ENCODE measurements at regions not wholly inside any gene's neighbourhood (a gene's known extent, or its start where the extent isn't known, plus 50 kb on each side); places are given as distances from the start of the nearest gene placed in this dataset.

DNA sequence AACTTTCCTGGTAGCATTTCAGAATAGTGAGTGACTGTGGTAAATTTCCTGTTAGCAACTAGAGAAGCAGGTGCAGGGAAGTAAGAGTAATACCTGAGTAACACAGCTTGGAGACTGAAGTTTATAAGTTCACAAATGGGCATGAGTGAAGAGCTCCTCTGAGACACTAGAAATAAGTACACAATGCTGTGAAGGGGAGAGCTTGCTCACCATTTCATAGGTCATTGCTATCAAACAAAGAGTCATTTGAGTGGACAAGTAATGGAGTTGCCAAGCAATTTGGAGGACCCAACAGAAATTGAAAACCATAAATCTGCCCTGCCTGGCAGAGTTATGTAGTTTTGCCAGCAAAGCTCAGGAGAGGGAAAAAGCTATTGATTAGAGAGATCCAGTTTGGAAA is 523.6 kb downstream of the TRAM1L1 start:
- H3K4me3 ChIP-seq (ENCODE audit: low read depth, low read length): no peak overlapping the region
- ChIA-PET CTCF (no interaction called here), POLR2A (no interaction called here)
- no peaks in the 10 kb centered on the region for H3K4me1 ChIP-seq
- no peak overlapping the region for H3K27ac Mint-ChIP-seq (ENCODE audit: unreplicated experiment)
- H3K9me3 ChIP-seq: no peaks in the 10 kb centered on the region
- H3K27me3 ChIP-seq (replicated peaks; ENCODE audit: control insufficient read depth, insufficient read depth, low read length): no peaks in the 10 kb centered on the region
- TF ChIP-seq, protein P1, sequence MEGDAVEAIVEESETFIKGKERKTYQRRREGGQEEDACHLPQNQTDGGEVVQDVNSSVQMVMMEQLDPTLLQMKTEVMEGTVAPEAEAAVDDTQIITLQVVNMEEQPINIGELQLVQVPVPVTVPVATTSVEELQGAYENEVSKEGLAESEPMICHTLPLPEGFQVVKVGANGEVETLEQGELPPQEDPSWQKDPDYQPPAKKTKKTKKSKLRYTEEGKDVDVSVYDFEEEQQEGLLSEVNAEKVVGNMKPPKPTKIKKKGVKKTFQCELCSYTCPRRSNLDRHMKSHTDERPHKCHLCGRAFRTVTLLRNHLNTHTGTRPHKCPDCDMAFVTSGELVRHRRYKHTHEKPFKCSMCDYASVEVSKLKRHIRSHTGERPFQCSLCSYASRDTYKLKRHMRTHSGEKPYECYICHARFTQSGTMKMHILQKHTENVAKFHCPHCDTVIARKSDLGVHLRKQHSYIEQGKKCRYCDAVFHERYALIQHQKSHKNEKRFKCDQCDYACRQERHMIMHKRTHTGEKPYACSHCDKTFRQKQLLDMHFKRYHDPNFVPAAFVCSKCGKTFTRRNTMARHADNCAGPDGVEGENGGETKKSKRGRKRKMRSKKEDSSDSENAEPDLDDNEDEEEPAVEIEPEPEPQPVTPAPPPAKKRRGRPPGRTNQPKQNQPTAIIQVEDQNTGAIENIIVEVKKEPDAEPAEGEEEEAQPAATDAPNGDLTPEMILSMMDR (IDR thresholded peaks at IDR 0.05; ENCODE audit: insufficient read depth in 1 of 2, low read depth in 1 of 2, low read length in 1 of 2, severe bottlenecking in 1 of 2, unreplicated experiment in 1 of 2): no peak
- H3K4me3 Mint-ChIP-seq (ENCODE audit: unreplicated experiment): no peak overlapping the region
- H3K27me3 Mint-ChIP-seq (ENCODE audit: insufficient read depth, unreplicated experiment): no peaks in the 10 kb centered on the region
- no TSS peak for BruUV-seq (replicated peaks)
- H3K36me3 ChIP-seq (ENCODE audit: control insufficient read depth, insufficient read depth, low read length): no peaks in the 10 kb centered on the region
- peaks cover 27% of the 10 kb centered on the region for H3K9me3 Mint-ChIP-seq (ENCODE audit: unreplicated experiment)
- no peaks in the 10 kb centered on the region for H3K4me1 Mint-ChIP-seq (ENCODE audit: low read depth, unreplicated experiment)
- intact Hi-C loops (cut with micrococcal nuclease; ENCODE audit: unreplicated experiment): no loop called here
- H3K36me3 Mint-ChIP-seq (ENCODE audit: insufficient read depth, unreplicated experiment): no peaks in the 10 kb centered on the region
- DNase-seq: no peak

DNA sequence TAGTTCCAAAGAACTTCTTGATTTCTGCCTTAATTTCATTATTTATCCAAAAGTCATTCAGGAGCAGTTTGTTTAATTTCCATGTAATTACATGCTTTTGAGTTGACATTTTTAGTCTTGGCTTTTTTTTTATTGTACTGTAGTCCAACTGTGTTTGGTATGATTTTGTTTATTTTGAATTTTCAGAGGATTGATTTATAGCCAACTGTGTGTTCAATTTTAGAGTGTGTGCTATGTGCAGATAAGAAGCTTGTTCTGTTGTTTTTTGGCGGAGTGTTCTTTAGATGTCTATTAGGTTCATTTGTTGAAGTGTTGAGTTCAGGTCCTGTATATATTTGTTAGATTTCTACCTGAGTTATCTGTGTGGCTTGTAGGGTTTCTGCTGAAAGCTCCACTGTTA is 533.6 kb downstream of the TRAM1L1 start:
- intact Hi-C loops (cut with micrococcal nuclease; ENCODE audit: unreplicated experiment): no loop called here
- H3K9me3 Mint-ChIP-seq (ENCODE audit: unreplicated experiment): no peaks in the 10 kb centered on the region
- no peak overlapping the region for H3K27ac Mint-ChIP-seq (ENCODE audit: unreplicated experiment)
- H3K9me3 ChIP-seq: no peaks in the 10 kb centered on the region
- no peak overlapping the region for H3K4me3 Mint-ChIP-seq (ENCODE audit: unreplicated experiment)
- H3K27me3 Mint-ChIP-seq (ENCODE audit: insufficient read depth, unreplicated experiment): peaks cover 5% of the 10 kb centered on the region
- no peaks in the 10 kb centered on the region for H3K27me3 ChIP-seq (replicated peaks; ENCODE audit: control insufficient read depth, insufficient read depth, low read length)
- POLR2A ChIA-PET: no interaction called here
- H3K36me3 Mint-ChIP-seq (ENCODE audit: insufficient read depth, unreplicated experiment): no peaks in the 10 kb centered on the region
- H3K4me1 Mint-ChIP-seq (ENCODE audit: low read depth, unreplicated experiment): no peaks in the 10 kb centered on the region
- H3K36me3 ChIP-seq (ENCODE audit: control insufficient read depth, insufficient read depth, low read length): no peaks in the 10 kb centered on the region
- TF ChIP-seq, protein P1 (IDR thresholded peaks at IDR 0.05; ENCODE audit: insufficient read depth in 1 of 2, low read depth in 1 of 2, low read length in 1 of 2, severe bottlenecking in 1 of 2, unreplicated experiment in 1 of 2): no peak
- CTCF ChIA-PET: no interaction called here
- no peak overlapping the region for H3K4me3 ChIP-seq (ENCODE audit: low read depth, low read length)
- BruUV-seq (replicated peaks): no TSS peak
- no peaks in the 10 kb centered on the region for H3K4me1 ChIP-seq
- no peak for DNase-seq

DNA sequence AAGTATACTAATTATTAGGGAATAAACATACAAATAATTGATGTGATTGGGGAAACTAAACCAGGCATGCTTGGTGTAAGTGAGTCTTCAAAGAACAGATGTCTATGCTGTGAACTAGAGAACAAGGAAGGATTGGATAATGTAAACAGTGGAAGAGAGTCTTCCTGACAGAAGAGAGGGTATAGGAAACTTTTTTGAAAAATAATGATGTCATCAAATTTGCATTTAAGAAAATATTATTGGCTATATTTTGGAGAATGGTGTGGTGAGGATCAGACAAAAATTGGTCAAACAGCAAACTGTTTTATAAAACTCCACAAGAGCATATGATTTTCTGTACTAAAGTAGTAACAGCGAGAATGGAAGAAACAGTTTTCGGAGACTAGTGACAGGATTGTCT is 537.7 kb downstream of the TRAM1L1 start:
- TF ChIP-seq, protein P1 (IDR thresholded peaks at IDR 0.05; ENCODE audit: insufficient read depth in 1 of 2, low read depth in 1 of 2, low read length in 1 of 2, severe bottlenecking in 1 of 2, unreplicated experiment in 1 of 2): no peak
- ChIA-PET CTCF (no interaction called here), POLR2A (no interaction called here)
- intact Hi-C loops (cut with micrococcal nuclease; ENCODE audit: unreplicated experiment): no loop called here
- no peaks in the 10 kb centered on the region for H3K36me3 ChIP-seq (ENCODE audit: control insufficient read depth, insufficient read depth, low read length)
- no peaks in the 10 kb centered on the region for H3K36me3 Mint-ChIP-seq (ENCODE audit: insufficient read depth, unreplicated experiment)
- no peaks in the 10 kb centered on the region for H3K4me1 ChIP-seq
- H3K9me3 ChIP-seq: no peaks in the 10 kb centered on the region
- H3K4me1 Mint-ChIP-seq (ENCODE audit: low read depth, unreplicated experiment): no peaks in the 10 kb centered on the region
- H3K4me3 ChIP-seq (ENCODE audit: low read depth, low read length): no peak overlapping the region
- no peaks in the 10 kb centered on the region for H3K9me3 Mint-ChIP-seq (ENCODE audit: unreplicated experiment)
- no peak for DNase-seq
- H3K4me3 Mint-ChIP-seq (ENCODE audit: unreplicated experiment): no peak overlapping the region
- no peaks in the 10 kb centered on the region for H3K27me3 ChIP-seq (replicated peaks; ENCODE audit: control insufficient read depth, insufficient read depth, low read length)
- no peak overlapping the region for H3K27ac Mint-ChIP-seq (ENCODE audit: unreplicated experiment)
- BruUV-seq (replicated peaks): no TSS peak
- H3K27me3 Mint-ChIP-seq (ENCODE audit: insufficient read depth, unreplicated experiment): peaks cover 5% of the 10 kb centered on the region
